CD4-positive, alpha-beta memory T cell (primary cell): ENCODE measurements at regions not wholly inside any gene's neighbourhood (a gene's known extent, or its start where the extent isn't known, plus 50 kb on each side); places are given as distances from the start of the nearest gene placed in this dataset.

Experiments used
- CTCF ChIA-PET: fragments of 350-600 bp; sonication (Branson Sonifier 250); formaldehyde crosslinking; loops from one replicate; lab custom pipeline; 2021; ENCODE audit warnings: inconsistent platforms; ENCODE audit not compliant: partially characterized antibody; lab: Charles Lee
- POLR2A ChIA-PET: fragments of 350-600 bp; sonication (Branson Sonifier 250); formaldehyde crosslinking; loops from one replicate; lab custom pipeline; 2021; ENCODE audit not compliant: partially characterized antibody; lab: Charles Lee
- DNase-seq, 5 donors: peaks; one replicate each; pipeline versions ENCODE4 v3.0.0 to v3.0.0-alpha.2; 2020 to 2022; ENCODE audit warnings: mixed read lengths in 1 of 5
- H3K27ac ChIP-seq: one replicate; pipeline ENCODE4 v1.7.0; 2013; ENCODE audit warnings: low read depth, low read length
- H3K27me3 ChIP-seq: 2 replicates; pipeline ENCODE4 v1.7.0; 2013; ENCODE audit warnings: mild to moderate bottlenecking, low read length, moderate library complexity; ENCODE audit not compliant: insufficient read depth
- H3K36me3 ChIP-seq: 2 replicates; pipeline ENCODE4 v1.7.0; 2013; ENCODE audit warnings: mild to moderate bottlenecking, low read length, moderate library complexity; ENCODE audit not compliant: insufficient read depth
- H3K4me1 ChIP-seq: 2 replicates; pipeline ENCODE4 v1.7.0; 2013; ENCODE audit warnings: mild to moderate bottlenecking, low read length, moderate library complexity; ENCODE audit not compliant: insufficient read depth
- H3K4me3 ChIP-seq, 2 donors: one replicate each; pipeline ENCODE4 v1.7.0; 2013; ENCODE audit warnings: low read length in 2 of 2, mild to moderate bottlenecking in 1 of 2
- H3K9me3 ChIP-seq, 2 donors: one replicate each; pipeline ENCODE4 v1.7.0; 2013; ENCODE audit warnings: low read length in 2 of 2, control low read depth in 1 of 2; ENCODE audit not compliant: control insufficient read depth in 1 of 2
- H3K27ac Mint-ChIP-seq, 7 donors: one replicate each; pipeline ENCODE4 v1.8.0; 2020 to 2021; ENCODE audit warnings: mixed read lengths in 7 of 7, mild to moderate bottlenecking in 6 of 7, inconsistent platforms in 3 of 7, moderate library complexity in 3 of 7
- H3K27me3 Mint-ChIP-seq, 2 donors: one replicate each; pipeline ENCODE4 v1.8.0; 2020 to 2021; ENCODE audit warnings: mixed read lengths in 2 of 2
- H3K36me3 Mint-ChIP-seq, 2 donors: one replicate each; pipeline ENCODE4 v1.8.0; 2020 to 2021; ENCODE audit warnings: mixed read lengths in 2 of 2, inconsistent platforms in 1 of 2, mild to moderate bottlenecking in 1 of 2
- H3K4me1 Mint-ChIP-seq, 4 donors: one replicate each; pipeline ENCODE4 v1.8.0; 2020 to 2021; ENCODE audit warnings: mixed read lengths in 4 of 4, mild to moderate bottlenecking in 1 of 4
- H3K4me3 Mint-ChIP-seq, 8 donors: one replicate each; pipeline ENCODE4 v1.8.0; 2020 to 2021; ENCODE audit warnings: mixed read lengths in 8 of 8, mild to moderate bottlenecking in 7 of 8, moderate library complexity in 6 of 8, inconsistent platforms in 3 of 8
- H3K9me3 Mint-ChIP-seq, 8 donors: one replicate each; pipeline ENCODE4 v1.8.0; 2020 to 2021; ENCODE audit warnings: mixed read lengths in 8 of 8, mild to moderate bottlenecking in 5 of 8, inconsistent platforms in 3 of 8, moderate library complexity in 1 of 8
- intact Hi-C: fragments of 100-400 bp; cut with micrococcal nuclease; formaldehyde crosslinking; loops from one replicate; pipeline ENCODE4 v1.15.1; 2023

DNA sequence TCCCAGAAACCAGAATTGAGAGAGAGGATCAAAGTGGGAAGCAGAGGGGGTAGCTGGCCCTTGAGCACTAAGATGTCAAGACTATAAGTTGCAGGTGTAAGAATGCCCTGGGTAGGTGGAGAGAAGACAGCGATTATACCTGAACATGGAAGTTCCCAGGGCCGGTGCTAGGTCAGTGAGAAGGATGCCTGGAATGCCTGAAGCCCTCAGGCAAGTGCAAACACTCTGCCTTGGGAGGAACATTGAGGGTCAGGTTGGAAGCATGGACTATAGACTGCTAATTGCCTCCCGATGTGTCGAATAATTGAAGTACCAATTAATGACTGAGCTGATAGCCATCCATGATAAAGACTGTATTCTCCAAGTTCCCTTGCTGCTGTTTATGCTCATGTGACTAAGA is 185.5 kb downstream of the DMRT2 start:
- Mint-ChIP-seq H3K27me3 (peaks cover 0 to 2% of the 10 kb centered on the region in 2 donors), H3K4me1 (no peaks in the 10 kb centered on the region), H3K9me3 (no peaks in the 10 kb centered on the region), H3K27ac (no peak overlapping the region), H3K4me3 (no peak overlapping the region), H3K36me3 (no peaks in the 10 kb centered on the region)
- ChIA-PET CTCF (no interaction called here), POLR2A (no interaction called here)
- H3K4me3 ChIP-seq: no peak overlapping the region
- intact Hi-C loops: no loop called here
- no peak overlapping the region for H3K27ac ChIP-seq
- DNase-seq: no peak
- H3K9me3 ChIP-seq: no peaks in the 10 kb centered on the region
- H3K4me1 ChIP-seq: no peaks in the 10 kb centered on the region
- H3K36me3 ChIP-seq: no peaks in the 10 kb centered on the region
- no peaks in the 10 kb centered on the region for H3K27me3 ChIP-seq

DNA sequence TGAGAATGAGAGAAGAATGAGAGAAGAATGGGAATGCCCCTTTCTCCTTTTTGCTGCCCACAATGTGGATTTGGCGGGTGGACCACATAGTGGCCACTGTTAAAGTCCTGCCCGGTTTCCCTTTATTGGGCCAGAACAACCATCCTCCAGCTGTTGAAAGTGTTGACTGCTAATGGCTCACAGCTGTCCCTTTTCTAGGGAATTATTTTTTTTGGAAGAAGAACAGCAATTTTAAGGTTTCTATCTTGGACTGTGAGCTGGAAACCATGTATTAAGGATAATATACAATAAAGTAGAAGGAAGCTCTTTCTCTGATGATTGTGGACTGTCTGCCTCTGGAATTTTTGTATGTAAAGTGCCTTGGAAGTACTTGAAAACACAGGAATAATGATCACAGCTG is 185.9 kb downstream of the DMRT2 start:
- POLR2A ChIA-PET: no interaction called here

DNA sequence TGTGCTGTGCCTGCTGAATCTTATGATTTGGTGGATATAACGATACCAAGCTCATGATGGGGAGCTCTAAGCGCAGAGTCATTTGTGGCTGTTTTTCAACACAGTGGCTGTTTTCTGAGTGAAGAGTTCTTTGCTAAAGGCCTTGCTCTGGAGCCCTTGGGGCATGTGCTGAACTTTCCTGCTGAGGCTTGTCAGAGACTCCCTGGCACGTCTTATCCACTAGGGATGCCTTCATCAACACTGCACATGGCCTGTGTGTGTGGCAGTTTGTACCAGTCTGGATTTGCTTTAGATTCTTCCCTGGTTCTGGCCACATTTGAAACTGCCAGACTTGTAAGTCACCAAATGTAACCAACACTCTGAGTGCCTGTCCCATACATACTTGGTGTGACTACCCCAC is 188.2 kb downstream of the DMRT2 start:
- no peaks in the 10 kb centered on the region for H3K9me3 ChIP-seq
- Mint-ChIP-seq H3K36me3 (no peaks in the 10 kb centered on the region), H3K27ac (no peak overlapping the region), H3K4me3 (no peak overlapping the region), H3K4me1 (no peaks in the 10 kb centered on the region), H3K9me3 (peaks cover 0 to 3% (median 0%) of the 10 kb centered on the region in 8 donors), H3K27me3 (peaks cover 0 to 2% of the 10 kb centered on the region in 2 donors)
- H3K27ac ChIP-seq: no peak overlapping the region
- intact Hi-C loops: no loop called here
- POLR2A ChIA-PET: no interaction called here
- no peaks in the 10 kb centered on the region for H3K27me3 ChIP-seq
- CTCF ChIA-PET: interaction anchor here (1.4 kb wide), 1 partner anchor 13 kb away, joined by 4 read pairs; no protein-coding TSS in a partner anchor
- H3K4me1 ChIP-seq: no peaks in the 10 kb centered on the region
- H3K36me3 ChIP-seq: no peaks in the 10 kb centered on the region
- H3K4me3 ChIP-seq: no peak overlapping the region
- no peak for DNase-seq

More for the DNA sequence above, 185.9 kb downstream of the DMRT2 start:
- Mint-ChIP-seq H3K4me3 (no peak overlapping the region), H3K4me1 (no peaks in the 10 kb centered on the region), H3K27ac (no peak overlapping the region), H3K27me3 (peaks cover 0 to 2% of the 10 kb centered on the region in 2 donors), H3K36me3 (no peaks in the 10 kb centered on the region), H3K9me3 (no peaks in the 10 kb centered on the region)
- Histone ChIP-seq H3K36me3 (no peaks in the 10 kb centered on the region), H3K27me3 (no peaks in the 10 kb centered on the region), H3K27ac (no peak overlapping the region), H3K9me3 (no peaks in the 10 kb centered on the region), H3K4me3 (no peak overlapping the region), H3K4me1 (no peaks in the 10 kb centered on the region)
- CTCF ChIA-PET: no interaction called here
- no peak for DNase-seq
- intact Hi-C loops: no loop called here

DNA sequence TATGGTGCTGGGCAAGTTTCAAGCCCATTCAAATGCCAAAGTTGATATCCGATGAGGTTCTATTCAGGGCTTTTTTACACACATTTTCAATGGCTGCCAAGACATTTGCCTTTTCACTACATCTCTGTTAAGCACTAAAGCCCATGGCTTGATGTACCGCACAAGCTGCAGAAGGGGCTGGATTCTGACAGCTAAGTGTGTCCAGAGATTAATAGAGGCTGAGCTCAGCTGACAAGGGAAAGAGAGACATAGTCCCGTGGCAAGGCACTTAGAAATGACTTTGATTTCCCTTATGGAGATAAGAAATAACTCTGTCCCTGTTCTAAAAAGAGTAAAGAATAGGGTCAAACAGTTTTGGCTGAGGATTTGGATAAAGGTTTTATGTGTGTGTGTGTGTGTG is 198.6 kb downstream of the DMRT2 start:
- H3K4me1 Mint-ChIP-seq: no peaks in the 10 kb centered on the region
- H3K36me3 Mint-ChIP-seq: no peaks in the 10 kb centered on the region
- POLR2A ChIA-PET: no interaction called here
- no peak overlapping the region for H3K27ac ChIP-seq
- H3K4me3 Mint-ChIP-seq: no peak overlapping the region
- H3K27me3 Mint-ChIP-seq: peaks cover 0 to 1% of the 10 kb centered on the region in 2 donors
- H3K4me3 ChIP-seq: no peak overlapping the region
- intact Hi-C loops: no loop called here
- no peak for DNase-seq
- no peaks in the 10 kb centered on the region for H3K9me3 ChIP-seq
- H3K4me1 ChIP-seq: no peaks in the 10 kb centered on the region
- H3K36me3 ChIP-seq: no peaks in the 10 kb centered on the region
- H3K9me3 Mint-ChIP-seq: peaks cover 0 to 2% (median 0%) of the 10 kb centered on the region in 8 donors
- no peaks in the 10 kb centered on the region for H3K27me3 ChIP-seq
- no peak overlapping the region for H3K27ac Mint-ChIP-seq
- CTCF ChIA-PET: no interaction called here

DNA sequence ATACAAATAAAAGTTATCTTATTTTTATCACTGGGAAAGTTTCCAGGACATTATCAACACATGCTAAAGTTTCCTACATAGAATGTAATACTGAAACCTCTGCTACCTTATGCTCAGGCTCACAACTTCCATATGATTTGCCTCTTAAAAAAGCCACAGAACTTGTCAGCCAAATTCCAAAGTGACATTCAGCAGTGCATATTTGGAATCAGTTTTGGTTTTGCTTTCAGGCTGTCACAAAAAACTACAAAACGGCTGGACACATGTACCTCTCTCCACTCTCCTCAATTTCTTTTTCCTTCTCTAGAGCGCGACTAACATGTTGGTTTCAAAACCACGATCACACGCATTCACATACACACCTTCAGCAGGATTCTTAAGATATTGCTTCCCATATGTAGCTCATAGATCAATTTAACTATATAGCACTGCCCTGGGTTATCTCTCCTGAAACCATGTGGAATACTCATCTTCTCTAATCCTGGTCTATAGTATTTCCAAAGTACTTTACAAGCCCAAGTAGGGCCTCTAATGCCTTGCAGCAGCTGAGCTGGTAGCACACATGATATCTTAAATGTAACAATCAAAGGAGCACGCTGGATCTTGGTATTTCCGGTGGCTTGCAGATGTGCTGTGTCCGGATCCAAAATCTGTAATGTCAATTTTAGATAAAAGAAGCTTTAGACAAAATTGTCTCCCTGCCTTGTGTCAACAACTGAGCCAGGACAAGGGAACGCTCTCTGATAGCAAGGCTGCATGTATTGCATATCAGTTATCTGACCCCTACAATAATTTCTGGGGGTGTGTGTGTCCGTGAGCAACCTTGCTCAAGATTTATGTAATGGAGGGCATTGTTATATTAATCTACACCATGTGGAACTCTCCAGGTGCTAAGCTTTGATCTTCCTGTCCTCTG is 203.2 kb downstream of the DMRT2 start:
- CTCF ChIA-PET: no interaction called here
- no peak overlapping the region for H3K27ac ChIP-seq
- POLR2A ChIA-PET: no interaction called here
- Mint-ChIP-seq H3K36me3 (no peaks in the 10 kb centered on the region), H3K4me1 (no peaks in the 10 kb centered on the region), H3K4me3 (no peak overlapping the region), H3K9me3 (no peaks in the 10 kb centered on the region), H3K27me3 (peaks cover 0 to 1% of the 10 kb centered on the region in 2 donors), H3K27ac (no peak overlapping the region)
- H3K27me3 ChIP-seq: no peaks in the 10 kb centered on the region
- no peaks in the 10 kb centered on the region for H3K4me1 ChIP-seq
- intact Hi-C loops: no loop called here
- no peak overlapping the region for H3K4me3 ChIP-seq
- no peaks in the 10 kb centered on the region for H3K36me3 ChIP-seq
- H3K9me3 ChIP-seq: no peaks in the 10 kb centered on the region
- DNase-seq: no peak

DNA sequence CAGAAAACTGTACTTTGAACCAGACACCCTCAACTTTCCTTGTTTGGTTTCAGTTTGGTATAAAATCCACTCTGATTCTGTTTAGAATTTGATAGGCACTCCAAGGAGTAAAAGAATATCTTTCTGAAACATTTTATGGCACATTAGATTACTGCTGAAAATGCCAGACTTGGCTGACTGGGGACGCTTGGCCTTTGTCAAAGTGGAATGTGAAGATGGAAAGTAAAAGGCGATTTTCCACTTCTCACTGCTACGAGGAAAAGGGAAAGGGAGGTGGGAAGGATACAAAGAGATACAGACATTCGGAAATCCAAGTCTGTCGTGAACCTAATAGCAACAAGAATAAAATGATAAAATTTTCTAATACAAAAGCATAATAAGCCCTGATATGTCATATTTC is 203.9 kb downstream of the DMRT2 start:
- no peak for DNase-seq
- Histone ChIP-seq H3K9me3 (no peaks in the 10 kb centered on the region), H3K36me3 (no peaks in the 10 kb centered on the region), H3K27ac (no peak overlapping the region), H3K27me3 (no peaks in the 10 kb centered on the region), H3K4me1 (no peaks in the 10 kb centered on the region), H3K4me3 (no peak overlapping the region)
- no peak overlapping the region for H3K27ac Mint-ChIP-seq
- intact Hi-C loops: no loop called here
- POLR2A ChIA-PET: no interaction called here
- H3K4me1 Mint-ChIP-seq: no peaks in the 10 kb centered on the region
- H3K36me3 Mint-ChIP-seq: no peaks in the 10 kb centered on the region
- H3K9me3 Mint-ChIP-seq: no peaks in the 10 kb centered on the region
- CTCF ChIA-PET: no interaction called here
- no peak overlapping the region for H3K4me3 Mint-ChIP-seq
- H3K27me3 Mint-ChIP-seq: peaks cover 0 to 1% of the 10 kb centered on the region in 2 donors

DNA sequence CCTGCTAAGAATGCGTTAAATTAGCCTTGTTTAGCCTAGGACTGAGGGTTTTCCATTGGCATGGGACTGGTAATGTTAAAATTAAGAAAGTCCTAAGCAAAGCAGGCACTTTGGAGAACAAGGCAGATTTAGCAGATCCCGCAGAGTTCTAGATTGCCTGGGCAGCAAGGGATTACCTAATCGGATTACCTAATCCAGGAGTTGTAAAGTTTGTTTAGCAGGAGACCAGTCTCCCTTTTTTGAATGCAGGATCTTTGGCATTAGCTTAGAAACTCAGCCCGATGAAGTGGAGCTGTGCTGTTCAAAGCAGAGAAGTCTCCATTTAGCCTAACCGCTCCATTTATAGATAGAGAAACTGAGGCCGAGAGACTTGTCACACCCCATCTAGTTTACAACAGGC is 206.0 kb downstream of the DMRT2 start:
- no peak overlapping the region for H3K4me3 ChIP-seq
- no peaks in the 10 kb centered on the region for H3K4me1 Mint-ChIP-seq
- H3K9me3 ChIP-seq: no peaks in the 10 kb centered on the region
- no peak overlapping the region for H3K27ac Mint-ChIP-seq
- H3K27ac ChIP-seq: no peak overlapping the region
- no peaks in the 10 kb centered on the region for H3K36me3 Mint-ChIP-seq
- no peaks in the 10 kb centered on the region for H3K36me3 ChIP-seq
- H3K27me3 Mint-ChIP-seq: peaks cover 0 to 1% of the 10 kb centered on the region in 2 donors
- no peaks in the 10 kb centered on the region for H3K27me3 ChIP-seq
- H3K9me3 Mint-ChIP-seq: no peaks in the 10 kb centered on the region
- no peak for DNase-seq
- H3K4me3 Mint-ChIP-seq: no peak overlapping the region
- ChIA-PET POLR2A (no interaction called here), CTCF (no interaction called here)
- H3K4me1 ChIP-seq: no peaks in the 10 kb centered on the region
- intact Hi-C loops: no loop called here
